HG02870 (cell line): ENCODE measurements at regions not wholly inside any gene's neighbourhood (a gene's known extent, or its start where the extent isn't known, plus 50 kb on each side); places are given as distances from the start of the nearest gene placed in this dataset.
"Not testable (repeated sequence)": the region's sequence is repeated elsewhere in the genome, so short reads cannot be mapped to it uniquely, and the experiment has no call there.

Source experiments
- ATAC-seq: cut with Tn5 transposase; IDR thresholded peaks from one replicate; pipeline ENCODE4 v1.9.1; 2021; ENCODE audit warnings: mild to moderate bottlenecking, moderate library complexity; ENCODE audit not compliant: unreplicated experiment

GRCh38 chr2:167607211-167607610 is 640.2 kb downstream of the STK39 start:
- no peak for ATAC-seq

DNA sequence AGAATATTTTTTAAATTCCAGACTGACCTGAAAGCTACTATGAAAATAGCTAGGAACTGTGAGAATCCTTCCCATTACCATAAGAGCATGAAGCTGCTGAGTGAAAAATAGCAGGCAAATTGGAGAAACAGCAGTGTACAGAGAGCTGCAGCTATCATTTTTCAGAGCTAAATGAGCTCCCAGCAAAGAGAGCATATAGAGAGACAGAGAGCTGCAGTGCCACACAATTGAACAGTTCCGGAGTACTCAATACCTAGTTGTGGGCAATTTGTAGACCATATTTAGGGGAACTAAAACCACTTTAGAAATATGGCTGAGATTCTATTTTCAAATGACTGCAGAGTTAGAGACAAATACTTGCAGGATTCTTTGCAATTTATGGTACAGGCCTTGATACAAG is 645.3 kb downstream of the STK39 start:
- no peak for ATAC-seq

GRCh38 chr2:167599219-167599618 is 648.2 kb downstream of the STK39 start:
- no peak for ATAC-seq

GRCh38 chr2:167595839-167596471 is 651.4 kb downstream of the STK39 start:
- ATAC-seq, result peak; percentile 90

DNA sequence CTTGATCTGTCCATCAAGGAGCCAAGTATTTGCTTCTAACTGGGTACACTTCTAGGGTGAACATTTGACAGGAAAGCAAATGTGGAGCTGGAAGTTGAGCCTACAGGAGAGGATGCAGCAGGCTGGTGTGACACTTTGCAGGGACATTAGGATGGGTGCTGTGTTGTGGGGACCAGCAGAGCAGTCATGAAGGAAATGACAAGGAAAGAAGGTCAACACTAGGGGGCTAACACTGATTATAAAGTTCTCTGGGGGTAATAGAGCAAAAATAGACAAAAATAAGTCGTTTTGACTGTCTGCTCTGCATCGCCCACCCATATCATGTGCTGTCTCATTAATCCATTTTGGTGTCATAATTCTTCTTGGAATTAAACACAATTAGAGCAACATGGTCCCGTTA is 652.4 kb downstream of the STK39 start:
- ATAC-seq, result no peak

GRCh38 chr2:167592441-167592840 is 655.0 kb downstream of the STK39 start:
- ATAC-seq, result no peak

DNA sequence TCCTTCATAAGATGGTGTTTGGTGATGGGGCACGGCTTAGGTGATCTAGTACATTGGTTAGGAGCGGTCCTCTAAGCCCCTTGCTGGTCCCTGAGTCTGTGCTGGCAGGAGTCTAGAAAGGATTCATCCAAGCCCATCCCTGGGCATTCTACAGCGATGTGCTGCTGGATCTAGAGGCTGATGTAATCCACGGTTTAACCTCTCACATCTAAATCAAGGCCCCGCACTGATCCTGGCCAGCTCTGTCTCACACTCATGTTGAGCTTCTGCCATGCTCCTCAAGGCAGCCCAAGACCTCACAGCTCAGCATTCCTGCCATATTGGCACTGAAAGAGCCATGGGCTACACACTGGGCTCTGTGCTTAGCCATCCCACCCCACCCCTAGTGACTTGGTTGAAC is 664.8 kb downstream of the STK39 start:
- no peak for ATAC-seq

DNA sequence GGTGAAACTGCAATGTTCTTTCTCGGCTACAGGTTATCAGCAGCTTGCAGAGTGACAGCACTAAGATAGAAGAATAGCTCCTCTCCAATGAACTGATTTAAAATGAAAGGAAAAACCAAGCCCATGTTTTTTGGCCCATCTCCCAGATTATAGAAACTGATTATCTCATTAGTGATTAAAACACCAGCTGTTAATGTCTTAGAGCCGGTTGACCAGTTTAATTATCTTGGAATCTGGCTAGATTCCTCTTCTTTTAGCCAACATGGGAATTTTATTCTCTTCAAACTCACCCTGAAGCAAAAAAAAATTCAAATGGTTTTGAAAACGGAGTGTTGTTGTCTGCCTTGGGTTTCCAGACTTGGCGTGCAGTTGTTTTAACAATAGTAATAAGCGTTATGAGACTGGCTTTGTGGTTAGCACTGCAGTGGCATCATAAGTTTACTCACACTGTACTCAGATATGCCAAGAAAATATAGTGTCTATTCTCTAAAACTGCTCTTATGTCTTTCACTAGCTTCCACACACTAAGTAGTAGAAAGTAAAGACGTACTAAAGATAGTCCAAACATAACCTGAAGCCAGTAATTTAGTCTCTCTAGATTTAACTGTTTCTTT is 665.3 kb downstream of the STK39 start:
- ATAC-seq, result no peak

GRCh38 chr2:167579826-167580225 is 667.6 kb downstream of the STK39 start:
- no peak for ATAC-seq

DNA sequence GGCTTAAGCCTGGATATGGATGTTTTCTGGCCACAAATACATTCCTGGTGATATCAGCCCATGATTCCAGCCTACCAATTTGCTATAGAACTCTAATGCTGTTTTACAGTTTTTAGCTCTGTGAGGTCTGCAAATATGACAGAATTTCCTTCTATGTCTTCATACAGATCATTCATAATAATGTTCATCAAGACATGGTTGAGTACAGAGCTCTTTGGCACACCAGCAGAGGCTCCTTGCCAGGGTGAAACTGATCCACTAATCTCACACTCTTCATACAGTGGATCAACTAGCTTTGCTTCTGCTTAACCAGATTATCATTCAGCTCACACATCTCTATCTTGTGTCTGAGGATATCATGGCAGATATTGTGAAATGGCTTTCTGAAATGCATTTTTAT is 672.1 kb downstream of the STK39 start:
- ATAC-seq, result no peak

DNA sequence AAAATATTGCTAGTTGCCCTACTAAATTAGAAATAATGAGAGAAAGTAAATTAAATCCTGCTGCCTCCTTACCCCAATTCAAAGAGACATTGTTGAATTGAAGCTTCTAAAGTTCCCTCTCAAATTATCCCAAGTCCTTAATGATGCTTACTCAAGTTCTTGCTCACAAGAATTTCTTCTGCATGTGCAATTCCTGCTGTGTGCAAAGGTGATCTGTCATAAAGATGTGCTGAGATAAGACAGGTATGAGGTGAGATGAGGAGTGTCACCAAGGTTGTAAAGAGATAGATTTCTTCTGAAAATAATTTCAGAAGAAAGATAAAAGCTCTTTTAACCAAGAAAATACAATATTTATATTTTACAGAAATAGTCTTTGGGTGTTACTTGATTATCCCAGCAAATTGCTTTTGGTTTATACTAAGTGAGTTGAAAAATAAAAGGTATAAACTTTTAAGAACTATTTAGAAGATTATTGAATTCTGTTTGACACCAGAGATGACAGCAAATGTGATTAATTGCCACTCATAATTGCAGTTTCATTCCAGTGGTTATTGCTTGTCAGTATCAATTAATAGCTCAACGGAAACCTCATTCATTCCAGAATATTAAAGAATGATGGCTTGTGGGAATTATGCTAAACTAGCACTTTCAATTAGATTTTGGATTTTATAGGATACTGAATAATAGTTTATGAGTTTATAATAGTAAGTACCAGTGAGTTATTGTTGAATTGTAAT is 674.3 kb downstream of the STK39 start:
- ATAC-seq, result no peak

GRCh38 chr2:167570370-167570769 is 677.0 kb downstream of the STK39 start:
- no peak for ATAC-seq

DNA sequence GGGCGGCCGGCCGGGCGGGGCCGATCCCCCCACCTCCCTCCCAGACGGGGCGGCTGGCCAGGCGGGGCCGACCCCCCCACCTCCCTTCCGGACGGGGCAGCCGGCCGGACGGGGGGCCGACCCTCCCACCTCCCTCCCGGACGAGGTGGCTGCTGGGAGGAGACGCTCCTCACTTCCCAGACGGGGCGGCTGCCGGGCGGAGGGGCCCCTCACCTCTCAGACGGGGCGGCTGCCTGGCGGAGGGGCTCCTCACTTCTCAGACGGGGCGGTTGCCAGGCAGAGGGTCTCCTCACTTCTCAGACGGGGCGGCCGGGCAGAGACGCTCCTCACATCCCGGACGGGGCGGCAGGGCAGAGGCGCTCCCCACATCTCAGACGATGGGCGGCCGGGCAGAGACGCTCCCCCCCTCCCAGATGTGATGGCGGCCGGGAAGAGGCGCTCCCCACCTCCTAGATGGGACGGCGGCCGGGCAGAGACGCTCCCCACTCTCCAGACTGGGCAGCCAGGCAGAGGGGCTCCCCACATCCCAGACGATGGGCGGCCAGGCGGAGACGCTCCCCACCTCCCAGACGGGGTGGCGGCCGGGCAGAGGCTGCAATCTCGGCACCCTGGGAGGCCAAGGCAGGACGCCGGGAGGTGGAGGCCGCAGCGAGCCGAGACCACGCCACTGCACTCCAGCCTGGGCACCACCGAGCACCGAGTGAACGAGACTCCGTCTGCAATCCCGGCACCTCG is 675.8 kb downstream of the XIRP2 start:
- not testable (repeated sequence) for ATAC-seq

GRCh38 chr2:167558272-167558991 is 670.2 kb downstream of the XIRP2 start:
- not testable (repeated sequence) for ATAC-seq

- ATAC-seq, result no peak
Observed at GRCh38 chr2:167555098-167555720, 666.9 kb downstream of the XIRP2 start.

GRCh38 chr2:167553635-167554034 is 665.4 kb downstream of the XIRP2 start:
- no peak for ATAC-seq

DNA sequence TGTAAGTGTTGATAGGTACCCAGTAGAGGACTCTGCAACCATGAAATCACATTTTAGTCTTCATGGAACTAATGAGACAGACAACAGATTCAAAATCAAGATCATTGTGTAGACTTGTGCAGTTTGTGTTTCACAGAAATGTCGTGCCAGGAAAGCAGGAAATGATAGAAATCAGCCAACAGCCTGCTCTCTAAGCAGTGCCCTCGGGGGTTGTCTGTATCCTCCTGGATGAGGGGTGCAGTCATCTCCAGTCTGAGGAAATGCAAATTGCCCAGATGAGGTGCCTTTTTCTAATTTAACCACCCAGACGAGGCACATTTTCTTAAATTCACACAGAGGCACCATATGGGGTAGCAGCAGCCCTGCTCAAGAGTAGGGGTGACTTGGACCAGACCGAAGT is 663.1 kb downstream of the XIRP2 start:
- ATAC-seq, result no peak

GRCh38 chr2:167550448-167550847 is 662.2 kb downstream of the XIRP2 start:
- ATAC-seq, result peak; percentile 44

GRCh38 chr2:167548396-167548795 is 660.1 kb downstream of the XIRP2 start:
- no peak for ATAC-seq

GRCh38 chr2:167544602-167545001 is 656.3 kb downstream of the XIRP2 start:
- ATAC-seq, result no peak
